Calu3 (cell line): ENCODE measurements at regions not wholly inside any gene's neighbourhood (a gene's known extent, or its start where the extent isn't known, plus 50 kb on each side); places are given as distances from the start of the nearest gene placed in this dataset.

Source experiments
- BruUV-seq: library from RNA; stranded (reverse); fragments of 400-500 nt; replicated peaks from 2 replicates; lab custom pipeline; 2021; lab: Mats Ljungman, UMichigan
- CTCF ChIA-PET: fragments of 300-600 bp; sonication (Branson Sonifier 250); formaldehyde crosslinking; loops from one replicate; lab custom pipeline; 2022; ENCODE audit warnings: antibody characterized with exemption; lab: Charles Lee
- DNase-seq: peaks from one replicate; pipeline ENCODE4 v3.0.0; 2022
- H3K27ac Mint-ChIP-seq: one replicate; pipeline ENCODE4 v1.8.0; 2022; ENCODE audit warnings: mixed read lengths; ENCODE audit not compliant: unreplicated experiment
- H3K27me3 Mint-ChIP-seq: one replicate; pipeline ENCODE4 v1.8.0; 2022; ENCODE audit warnings: mixed read lengths; ENCODE audit not compliant: unreplicated experiment
- H3K36me3 Mint-ChIP-seq: one replicate; pipeline ENCODE4 v1.8.0; 2022; ENCODE audit warnings: mild to moderate bottlenecking, moderate library complexity, mixed read lengths; ENCODE audit not compliant: insufficient read depth, unreplicated experiment
- H3K4me1 Mint-ChIP-seq: one replicate; pipeline ENCODE4 v1.8.0; 2022; ENCODE audit warnings: mild to moderate bottlenecking, low read depth, mixed read lengths; ENCODE audit not compliant: unreplicated experiment
- H3K4me3 Mint-ChIP-seq: one replicate; pipeline ENCODE4 v1.8.0; 2022; ENCODE audit warnings: mild to moderate bottlenecking, low read depth, moderate library complexity, mixed read lengths; ENCODE audit not compliant: unreplicated experiment
- H3K9me3 Mint-ChIP-seq: one replicate; pipeline ENCODE4 v1.8.0; 2022; ENCODE audit warnings: low read depth, mixed read lengths; ENCODE audit not compliant: unreplicated experiment
- intact Hi-C: fragments of 100-400 bp; cut with micrococcal nuclease; formaldehyde crosslinking; loops from one replicate; pipeline ENCODE4 v1.10.0; 2022; ENCODE audit not compliant: unreplicated experiment
- TF ChIP-seq, protein P1 (sequence below): fragments of 200-600 bp; IDR thresholded peaks from one replicate; pipeline ENCODE4 v1.8.0; 2022; ENCODE audit warnings: antibody characterized with exemption; ENCODE audit not compliant: unreplicated experiment

- Mint-ChIP-seq H3K27ac (no peak overlapping the region), H3K4me1 (no peaks in the 10 kb centered on the region), H3K4me3 (no peak overlapping the region), H3K36me3 (no peaks in the 10 kb centered on the region), H3K27me3 (no peaks in the 10 kb centered on the region), H3K9me3 (peaks cover 6% of the 10 kb centered on the region)
- CTCF ChIA-PET = no interaction called here
- intact Hi-C loops = no loop called here
- DNase-seq = no peak
- BruUV-seq = no TSS peak
- TF ChIP-seq, protein P1, sequence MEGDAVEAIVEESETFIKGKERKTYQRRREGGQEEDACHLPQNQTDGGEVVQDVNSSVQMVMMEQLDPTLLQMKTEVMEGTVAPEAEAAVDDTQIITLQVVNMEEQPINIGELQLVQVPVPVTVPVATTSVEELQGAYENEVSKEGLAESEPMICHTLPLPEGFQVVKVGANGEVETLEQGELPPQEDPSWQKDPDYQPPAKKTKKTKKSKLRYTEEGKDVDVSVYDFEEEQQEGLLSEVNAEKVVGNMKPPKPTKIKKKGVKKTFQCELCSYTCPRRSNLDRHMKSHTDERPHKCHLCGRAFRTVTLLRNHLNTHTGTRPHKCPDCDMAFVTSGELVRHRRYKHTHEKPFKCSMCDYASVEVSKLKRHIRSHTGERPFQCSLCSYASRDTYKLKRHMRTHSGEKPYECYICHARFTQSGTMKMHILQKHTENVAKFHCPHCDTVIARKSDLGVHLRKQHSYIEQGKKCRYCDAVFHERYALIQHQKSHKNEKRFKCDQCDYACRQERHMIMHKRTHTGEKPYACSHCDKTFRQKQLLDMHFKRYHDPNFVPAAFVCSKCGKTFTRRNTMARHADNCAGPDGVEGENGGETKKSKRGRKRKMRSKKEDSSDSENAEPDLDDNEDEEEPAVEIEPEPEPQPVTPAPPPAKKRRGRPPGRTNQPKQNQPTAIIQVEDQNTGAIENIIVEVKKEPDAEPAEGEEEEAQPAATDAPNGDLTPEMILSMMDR = no peak
Measured at GRCh38 chr3:1910322-1910721, 188.3 kb upstream of the CNTN4 start.

GRCh38 chr3:1929788-1930414 lies 168.8 kb upstream of the CNTN4 start:
- no peaks in the 10 kb centered on the region for H3K36me3 Mint-ChIP-seq
- no TSS peak for BruUV-seq
- TF ChIP-seq, protein P1 = no peak
- H3K27ac Mint-ChIP-seq = no peak overlapping the region
- peaks cover 17% of the 10 kb centered on the region for H3K9me3 Mint-ChIP-seq
- CTCF ChIA-PET = no interaction called here
- no peaks in the 10 kb centered on the region for H3K27me3 Mint-ChIP-seq
- DNase-seq = no peak
- intact Hi-C loops = no loop called here
- no peaks in the 10 kb centered on the region for H3K4me1 Mint-ChIP-seq
- no peak overlapping the region for H3K4me3 Mint-ChIP-seq

- CTCF ChIA-PET = no interaction called here
- H3K36me3 Mint-ChIP-seq = no peaks in the 10 kb centered on the region
- H3K4me1 Mint-ChIP-seq = no peaks in the 10 kb centered on the region
- intact Hi-C loops = no loop called here
- no peak overlapping the region for H3K4me3 Mint-ChIP-seq
- BruUV-seq = no TSS peak
- no peak for DNase-seq
- no peak overlapping the region for H3K27ac Mint-ChIP-seq
- no peaks in the 10 kb centered on the region for H3K27me3 Mint-ChIP-seq
- peaks cover 5% of the 10 kb centered on the region for H3K9me3 Mint-ChIP-seq
- TF ChIP-seq, protein P1 = no peak
Measured at GRCh38 chr3:1938975-1939374, 159.7 kb upstream of the CNTN4 start.

GRCh38 chr3:1942781-1943180 lies 155.9 kb upstream of the CNTN4 start:
- no TSS peak for BruUV-seq
- CTCF ChIA-PET = no interaction called here
- H3K27me3 Mint-ChIP-seq = no peaks in the 10 kb centered on the region
- no peaks in the 10 kb centered on the region for H3K4me1 Mint-ChIP-seq
- H3K36me3 Mint-ChIP-seq = no peaks in the 10 kb centered on the region
- no peak overlapping the region for H3K4me3 Mint-ChIP-seq
- no peak overlapping the region for H3K27ac Mint-ChIP-seq
- TF ChIP-seq, protein P1 = no peak
- H3K9me3 Mint-ChIP-seq = peaks cover 11% of the 10 kb centered on the region
- DNase-seq = no peak
- intact Hi-C loops = no loop called here
